22Rv1 (cell line): ENCODE measurements at regions not wholly inside any gene's neighbourhood (a gene's known extent, or its start where the extent isn't known, plus 50 kb on each side); places are given as distances from the start of the nearest gene placed in this dataset.

ENCODE experiments used
- CTCF ChIP-seq: fragments of 450-650 bp; IDR thresholded peaks from 2 replicates; pipeline ENCODE4 v1.5.1; 2017; ENCODE audit warnings: mild to moderate bottlenecking
- ZFX ChIP-seq: fragments of 450-650 bp; IDR thresholded peaks from 2 replicates; pipeline ENCODE4 v1.6.1; 2017; ENCODE audit warnings: antibody characterized with exemption, borderline replicate concordance

GRCh38 chr15:96924570-96924969, 594.1 kb downstream of the NR2F2 start:
- TF ChIP-seq CTCF (no peak), ZFX (no peak)
